HEK293T (cell line): ENCODE measurements at regions not wholly inside any gene's neighbourhood (a gene's known extent, or its start where the extent isn't known, plus 50 kb on each side); places are given as distances from the start of the nearest gene placed in this dataset.

Experiments
- ARNT ChIP-seq: fragments of 450-650 bp; IDR thresholded peaks from 2 replicates; pipeline ENCODE4 v1.6.1; 2017; ENCODE audit warnings: mild to moderate bottlenecking
- ELF4 ChIP-seq: fragments of 450-650 bp; IDR thresholded peaks from 2 replicates; pipeline ENCODE4 v1.6.1; 2017; ENCODE audit warnings: antibody characterized with exemption
- FOXA1 ChIP-seq: fragments of 450-650 bp; IDR thresholded peaks from 2 replicates; pipeline ENCODE4 v1.6.1; 2016; ENCODE audit warnings: mild to moderate bottlenecking
- FOXM1 ChIP-seq: fragments of 450-650 bp; IDR thresholded peaks from 2 replicates; pipeline ENCODE4 v1.6.1; 2017; ENCODE audit warnings: mild to moderate bottlenecking, borderline replicate concordance
- HDGF ChIP-seq: fragments of 450-650 bp; IDR thresholded peaks from 2 replicates; pipeline ENCODE4 v1.6.1; 2017; ENCODE audit warnings: antibody characterized with exemption, borderline replicate concordance
- NFRKB ChIP-seq: fragments of 450-650 bp; IDR thresholded peaks from 2 replicates; pipeline ENCODE4 v1.6.1; 2016; ENCODE audit warnings: mild to moderate bottlenecking, moderate library complexity
- SP1 ChIP-seq: fragments of 450-650 bp; IDR thresholded peaks from 2 replicates; pipeline ENCODE4 v1.6.1; 2017

DNA sequence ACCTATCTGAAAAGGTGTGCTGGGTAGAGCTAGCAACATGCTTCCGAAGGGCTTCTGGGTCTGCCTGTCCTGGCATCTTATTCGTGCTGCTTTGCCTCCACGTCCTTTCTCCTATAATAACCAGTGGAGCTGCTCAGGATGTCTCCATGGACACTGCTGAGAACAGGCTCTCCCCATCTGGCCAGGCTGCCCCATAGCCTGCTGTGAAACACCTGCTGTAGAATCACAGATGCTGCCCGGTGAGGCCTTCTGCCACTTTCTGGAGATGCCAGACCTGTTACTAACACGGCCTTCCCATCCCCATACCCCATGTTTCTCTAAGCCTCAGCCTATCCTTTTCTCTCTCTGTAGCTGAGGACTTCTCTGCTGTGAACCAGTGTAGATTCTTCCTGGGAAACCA is 120.5 kb downstream of the IER5 start:
- no peak for TF ChIP-seq NFRKB
- no peak for TF ChIP-seq SP1
- TF ChIP-seq FOXM1: no peak
- TF ChIP-seq FOXA1: no peak
- no peak for TF ChIP-seq ARNT
- no peak for TF ChIP-seq ELF4
- TF ChIP-seq HDGF: no peak
